ENCODE measurements at regions not wholly inside any gene's neighbourhood (a gene's known extent, or its start where the extent isn't known, plus 50 kb on each side); places are given as distances from the start of the nearest gene placed in this dataset.

DNA sequence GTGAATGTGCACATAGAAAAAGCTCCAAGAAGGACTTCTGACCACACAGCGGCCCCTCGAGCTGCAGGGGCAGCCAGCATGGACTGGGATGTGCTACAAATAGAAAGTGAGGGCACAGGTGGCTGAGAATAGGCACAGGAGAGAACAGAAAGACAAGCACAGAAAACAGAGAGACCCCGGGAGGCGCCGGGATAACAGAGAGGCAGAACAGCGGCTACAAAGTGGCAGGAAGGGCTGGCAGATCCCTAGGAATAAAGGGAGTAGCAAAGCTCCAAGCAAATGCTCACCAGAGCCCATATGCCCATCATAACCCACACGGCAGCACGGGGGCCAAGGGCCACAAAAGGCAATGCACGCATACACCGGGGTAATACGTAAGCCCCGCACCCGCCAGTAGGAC lies 201.7 kb upstream of the NSMCE3 start:
- no peak overlapping the region for H3K27ac ChIP-seq

DNA sequence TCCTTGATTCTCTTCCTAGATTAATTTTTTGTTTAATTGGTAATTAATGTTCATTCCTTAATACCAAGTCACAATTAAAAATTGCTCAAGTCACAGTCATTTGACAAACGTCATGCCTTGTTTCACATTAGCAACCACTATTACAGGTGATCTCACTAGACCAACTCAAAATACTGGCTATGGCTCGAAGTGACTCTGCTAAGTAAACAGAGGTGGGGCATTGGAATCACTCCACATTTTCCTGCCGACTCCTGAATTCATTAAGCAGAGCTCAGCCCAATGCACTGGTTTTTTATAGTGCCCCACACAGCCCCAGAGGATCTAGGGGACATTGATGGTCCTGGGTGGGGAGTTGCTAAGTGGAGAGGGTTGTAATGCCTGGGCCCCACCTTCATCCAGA lies 201.2 kb upstream of the NSMCE3 start:
- DNase-seq (ENCODE audit: low read depth in 1 of 2, low spot score in 1 of 2), result no peak
- no peaks in the 10 kb centered on the region for H3K4me1 ChIP-seq (ENCODE audit: low read depth)
- H3K27ac ChIP-seq, result no peak overlapping the region
- TF ChIP-seq, protein P1, sequence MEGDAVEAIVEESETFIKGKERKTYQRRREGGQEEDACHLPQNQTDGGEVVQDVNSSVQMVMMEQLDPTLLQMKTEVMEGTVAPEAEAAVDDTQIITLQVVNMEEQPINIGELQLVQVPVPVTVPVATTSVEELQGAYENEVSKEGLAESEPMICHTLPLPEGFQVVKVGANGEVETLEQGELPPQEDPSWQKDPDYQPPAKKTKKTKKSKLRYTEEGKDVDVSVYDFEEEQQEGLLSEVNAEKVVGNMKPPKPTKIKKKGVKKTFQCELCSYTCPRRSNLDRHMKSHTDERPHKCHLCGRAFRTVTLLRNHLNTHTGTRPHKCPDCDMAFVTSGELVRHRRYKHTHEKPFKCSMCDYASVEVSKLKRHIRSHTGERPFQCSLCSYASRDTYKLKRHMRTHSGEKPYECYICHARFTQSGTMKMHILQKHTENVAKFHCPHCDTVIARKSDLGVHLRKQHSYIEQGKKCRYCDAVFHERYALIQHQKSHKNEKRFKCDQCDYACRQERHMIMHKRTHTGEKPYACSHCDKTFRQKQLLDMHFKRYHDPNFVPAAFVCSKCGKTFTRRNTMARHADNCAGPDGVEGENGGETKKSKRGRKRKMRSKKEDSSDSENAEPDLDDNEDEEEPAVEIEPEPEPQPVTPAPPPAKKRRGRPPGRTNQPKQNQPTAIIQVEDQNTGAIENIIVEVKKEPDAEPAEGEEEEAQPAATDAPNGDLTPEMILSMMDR (IDR thresholded peaks at IDR 0.05; ENCODE audit: low read depth, low read length), result no peak
- no peaks in the 10 kb centered on the region for H3K27me3 ChIP-seq
- no peak overlapping the region for H3K4me3 ChIP-seq
- no peaks in the 10 kb centered on the region for H3K36me3 ChIP-seq
- H3K9me3 ChIP-seq (ENCODE audit: low read depth), result no peaks in the 10 kb centered on the region

More for the DNA sequence above, 201.7 kb upstream of the NSMCE3 start:
- Histone ChIP-seq H3K27me3 (no peaks in the 10 kb centered on the region), H3K4me3 (no peak overlapping the region), H3K36me3 (no peaks in the 10 kb centered on the region), H3K9me3 (ENCODE audit: low read depth) (no peaks in the 10 kb centered on the region), H3K4me1 (ENCODE audit: low read depth) (no peaks in the 10 kb centered on the region)
- no peak for DNase-seq (ENCODE audit: low read depth in 1 of 2, low spot score in 1 of 2)
- TF ChIP-seq, protein P1 (IDR thresholded peaks at IDR 0.05; ENCODE audit: low read depth, low read length), result no peak

DNA sequence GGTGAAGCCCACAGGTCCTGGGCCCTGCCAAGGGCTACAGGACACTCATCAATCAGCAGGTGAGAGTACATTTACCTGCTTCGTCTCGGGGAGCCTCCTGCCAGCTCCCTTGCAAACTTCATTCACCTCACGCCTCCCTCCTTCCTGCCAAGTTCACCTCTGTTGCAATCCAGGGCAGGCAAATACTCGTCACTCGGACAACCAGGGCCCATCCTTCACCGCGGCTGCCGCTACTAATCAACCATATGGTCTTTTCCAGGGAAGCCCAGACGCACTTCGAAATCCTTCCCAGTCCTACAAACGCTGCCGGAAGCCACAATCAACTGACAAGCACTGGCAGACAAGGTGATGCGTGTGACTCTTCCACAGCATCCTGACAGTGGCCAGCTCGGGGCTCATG lies 200.7 kb upstream of the NSMCE3 start:
- Histone ChIP-seq H3K9me3 (ENCODE audit: low read depth) (no peaks in the 10 kb centered on the region), H3K27me3 (no peaks in the 10 kb centered on the region), H3K4me3 (no peak overlapping the region), H3K27ac (no peak overlapping the region), H3K4me1 (ENCODE audit: low read depth) (peaks cover 1% of the 10 kb centered on the region), H3K36me3 (no peaks in the 10 kb centered on the region)
- no peak for DNase-seq (ENCODE audit: low read depth in 1 of 2, low spot score in 1 of 2)
- TF ChIP-seq, protein P1 (IDR thresholded peaks at IDR 0.05; ENCODE audit: low read depth, low read length), result no peak

DNA sequence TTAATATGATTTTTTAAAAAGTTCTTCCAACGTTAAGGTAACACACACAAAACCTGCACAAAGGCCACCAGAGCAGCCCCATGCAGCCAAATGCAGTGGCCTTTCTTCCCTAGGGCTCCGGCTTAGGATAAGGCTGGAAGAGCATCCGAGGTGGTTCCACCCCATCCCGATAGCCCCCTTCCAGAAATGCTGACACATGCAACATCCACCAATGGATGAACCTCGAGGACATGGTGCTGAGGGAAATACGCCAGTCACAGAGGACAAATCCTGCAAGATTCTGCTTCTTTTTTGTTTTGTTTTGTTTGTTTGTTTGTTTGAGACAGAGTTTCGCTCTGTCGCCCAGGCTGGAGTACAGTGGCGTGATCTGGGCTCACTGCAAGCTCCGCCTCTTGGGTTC lies 199.3 kb upstream of the NSMCE3 start:
- Histone ChIP-seq H3K4me3 (no peak overlapping the region), H3K9me3 (ENCODE audit: low read depth) (no peaks in the 10 kb centered on the region), H3K4me1 (ENCODE audit: low read depth) (peaks cover 4% of the 10 kb centered on the region), H3K27me3 (no peaks in the 10 kb centered on the region), H3K36me3 (no peaks in the 10 kb centered on the region), H3K27ac (no peak overlapping the region)
- TF ChIP-seq, protein P1 (IDR thresholded peaks at IDR 0.05; ENCODE audit: low read depth, low read length), result no peak
- DNase-seq (ENCODE audit: low read depth in 1 of 2, low spot score in 1 of 2), result no peak

DNA sequence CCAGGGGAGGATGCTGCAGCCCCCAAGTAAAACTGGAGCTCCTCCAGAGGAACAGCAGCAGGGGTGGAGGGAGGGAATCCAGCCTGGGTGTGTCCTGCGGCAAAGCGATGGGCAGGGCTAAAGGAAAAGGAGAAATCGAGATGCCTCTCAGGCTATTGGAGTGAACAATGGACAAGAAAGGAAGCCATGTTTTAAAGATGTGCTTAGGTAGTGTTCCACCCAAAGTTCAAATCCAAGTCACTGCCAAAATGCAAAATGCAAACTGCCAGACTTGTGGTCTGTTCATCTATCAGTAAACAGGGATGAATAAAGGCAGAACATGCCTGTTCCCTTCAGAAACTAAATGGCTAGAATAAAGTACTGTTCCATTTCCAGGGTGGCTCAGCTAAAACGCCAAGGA lies 197.5 kb upstream of the NSMCE3 start:
- H3K36me3 ChIP-seq, result no peaks in the 10 kb centered on the region
- H3K27me3 ChIP-seq, result no peaks in the 10 kb centered on the region
- H3K4me3 ChIP-seq, result no peak overlapping the region
- peaks cover 4% of the 10 kb centered on the region for H3K4me1 ChIP-seq (ENCODE audit: low read depth)
- TF ChIP-seq, protein P1 (IDR thresholded peaks at IDR 0.05; ENCODE audit: low read depth, low read length), result no peak
- no peaks in the 10 kb centered on the region for H3K9me3 ChIP-seq (ENCODE audit: low read depth)
- no peak overlapping the region for H3K27ac ChIP-seq
- DNase-seq (ENCODE audit: low read depth in 1 of 2, low spot score in 1 of 2), result no peak

DNA sequence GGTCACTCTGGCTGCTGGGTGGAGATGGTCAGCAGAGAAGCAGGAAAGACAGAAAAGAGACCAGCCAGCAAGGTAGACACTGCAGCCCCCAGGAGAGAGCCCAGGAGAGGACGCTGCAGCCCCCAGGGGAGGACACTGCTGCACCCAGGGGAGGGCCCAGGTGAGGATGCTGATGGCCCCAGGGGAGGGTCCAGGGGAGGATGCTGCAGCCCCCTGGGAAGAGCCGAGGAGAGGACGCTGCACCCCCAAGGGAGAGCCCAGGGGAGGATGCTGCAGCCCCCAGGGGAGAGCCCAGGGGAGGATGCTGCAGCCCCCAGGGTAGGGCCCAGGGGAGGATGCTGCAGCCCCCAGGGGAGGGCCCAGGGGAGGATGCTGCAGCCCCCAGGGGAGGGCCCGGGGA lies 196.7 kb upstream of the NSMCE3 start:
- no peaks in the 10 kb centered on the region for H3K27me3 ChIP-seq
- no peaks in the 10 kb centered on the region for H3K36me3 ChIP-seq
- no peak for DNase-seq (ENCODE audit: low read depth in 1 of 2, low spot score in 1 of 2)
- peaks cover 4% of the 10 kb centered on the region for H3K4me1 ChIP-seq (ENCODE audit: low read depth)
- no peak overlapping the region for H3K27ac ChIP-seq
- no peaks in the 10 kb centered on the region for H3K9me3 ChIP-seq (ENCODE audit: low read depth)
- TF ChIP-seq, protein P1 (IDR thresholded peaks at IDR 0.05; ENCODE audit: low read depth, low read length), result no peak
- H3K4me3 ChIP-seq, result no peak overlapping the region

Data from cardiac muscle cell (in vitro differentiated cells and primary cell).